HL-60 (cell line): ENCODE measurements at regions not wholly inside any gene's neighbourhood (a gene's known extent, or its start where the extent isn't known, plus 50 kb on each side); places are given as distances from the start of the nearest gene placed in this dataset.

Experiments
- DNase-seq, 2 experiments: peaks; one replicate each; pipeline ENCODE4 v3.0.0-alpha.2; 2010 to 2020; ENCODE audit warnings: low read depth in 1 of 2, low spot score in 1 of 2
- H3K27ac ChIP-seq: fragments of 250-450 bp; sonication (Bioruptor Pico); replicated peaks from 2 replicates; pipeline ENCODE4 v1.5.1; 2020; ENCODE audit warnings: mild to moderate bottlenecking, moderate library complexity
- H3K27me3 ChIP-seq: fragments of 250-450 bp; sonication (Bioruptor Pico); 2 replicates; pipeline ENCODE4 v1.5.1; 2021; ENCODE audit warnings: mild to moderate bottlenecking, moderate library complexity; ENCODE audit not compliant: insufficient read depth, poor library complexity, severe bottlenecking
- H3K4me3 ChIP-seq: replicated peaks from 2 replicates; pipeline ENCODE4 v1.5.1; 2011; ENCODE audit warnings: mild to moderate bottlenecking, control low read depth, low read length; ENCODE audit not compliant: insufficient read depth
- GABPA ChIP-seq: IDR thresholded peaks from 2 replicates; pipeline ENCODE4 v1.6.1; 2012; ENCODE audit warnings: low read depth
- POLR2AphosphoS5 ChIP-seq: IDR thresholded peaks from 2 replicates; pipeline ENCODE4 v1.6.1; 2012; ENCODE audit warnings: low read depth
- SPI1 ChIP-seq: IDR thresholded peaks from 2 replicates; pipeline ENCODE4 v1.6.1; 2012; ENCODE audit warnings: low read depth, mild to moderate bottlenecking, borderline replicate concordance
- TF ChIP-seq, protein P1 (sequence below): IDR thresholded peaks from one replicate; pipeline ENCODE4 v1.5.1; 2011; ENCODE audit warnings: low read length, control low read depth, inconsistent platforms; ENCODE audit not compliant: insufficient read depth
- TF ChIP-seq, protein P2 (sequence below): IDR thresholded peaks from 2 replicates; pipeline ENCODE4 v1.6.1; 2012; ENCODE audit warnings: low read depth; ENCODE audit not compliant: insufficient replicate concordance

DNA sequence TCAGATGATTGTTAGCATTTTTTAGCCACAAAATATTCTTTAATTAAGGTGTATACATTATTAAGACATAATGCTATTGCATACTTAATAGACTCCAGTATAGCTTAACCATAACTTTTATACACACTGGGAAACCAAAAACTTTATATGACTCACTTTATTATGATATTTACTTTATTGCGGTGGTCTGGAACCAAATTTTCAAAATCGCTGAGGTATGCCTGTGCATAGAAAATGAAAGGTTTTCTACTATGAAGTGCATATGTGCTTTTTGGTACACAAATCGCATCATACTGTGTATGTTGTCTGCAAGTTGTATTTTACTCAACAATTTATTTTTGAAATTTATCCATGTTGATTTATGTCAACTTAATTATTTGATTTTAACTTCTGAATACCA lies 875.1 kb downstream of the SLC4A3 start:
- Histone ChIP-seq H3K27ac (no peak overlapping the region), H3K4me3 (no peak overlapping the region), H3K27me3 (no peaks in the 10 kb centered on the region)
- no peak for DNase-seq
- TF ChIP-seq POLR2AphosphoS5 (no peak), GABPA (no peak), SPI1 (no peak)
- TF ChIP-seq, protein P1, sequence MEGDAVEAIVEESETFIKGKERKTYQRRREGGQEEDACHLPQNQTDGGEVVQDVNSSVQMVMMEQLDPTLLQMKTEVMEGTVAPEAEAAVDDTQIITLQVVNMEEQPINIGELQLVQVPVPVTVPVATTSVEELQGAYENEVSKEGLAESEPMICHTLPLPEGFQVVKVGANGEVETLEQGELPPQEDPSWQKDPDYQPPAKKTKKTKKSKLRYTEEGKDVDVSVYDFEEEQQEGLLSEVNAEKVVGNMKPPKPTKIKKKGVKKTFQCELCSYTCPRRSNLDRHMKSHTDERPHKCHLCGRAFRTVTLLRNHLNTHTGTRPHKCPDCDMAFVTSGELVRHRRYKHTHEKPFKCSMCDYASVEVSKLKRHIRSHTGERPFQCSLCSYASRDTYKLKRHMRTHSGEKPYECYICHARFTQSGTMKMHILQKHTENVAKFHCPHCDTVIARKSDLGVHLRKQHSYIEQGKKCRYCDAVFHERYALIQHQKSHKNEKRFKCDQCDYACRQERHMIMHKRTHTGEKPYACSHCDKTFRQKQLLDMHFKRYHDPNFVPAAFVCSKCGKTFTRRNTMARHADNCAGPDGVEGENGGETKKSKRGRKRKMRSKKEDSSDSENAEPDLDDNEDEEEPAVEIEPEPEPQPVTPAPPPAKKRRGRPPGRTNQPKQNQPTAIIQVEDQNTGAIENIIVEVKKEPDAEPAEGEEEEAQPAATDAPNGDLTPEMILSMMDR, result no peak
- TF ChIP-seq, protein P2, sequence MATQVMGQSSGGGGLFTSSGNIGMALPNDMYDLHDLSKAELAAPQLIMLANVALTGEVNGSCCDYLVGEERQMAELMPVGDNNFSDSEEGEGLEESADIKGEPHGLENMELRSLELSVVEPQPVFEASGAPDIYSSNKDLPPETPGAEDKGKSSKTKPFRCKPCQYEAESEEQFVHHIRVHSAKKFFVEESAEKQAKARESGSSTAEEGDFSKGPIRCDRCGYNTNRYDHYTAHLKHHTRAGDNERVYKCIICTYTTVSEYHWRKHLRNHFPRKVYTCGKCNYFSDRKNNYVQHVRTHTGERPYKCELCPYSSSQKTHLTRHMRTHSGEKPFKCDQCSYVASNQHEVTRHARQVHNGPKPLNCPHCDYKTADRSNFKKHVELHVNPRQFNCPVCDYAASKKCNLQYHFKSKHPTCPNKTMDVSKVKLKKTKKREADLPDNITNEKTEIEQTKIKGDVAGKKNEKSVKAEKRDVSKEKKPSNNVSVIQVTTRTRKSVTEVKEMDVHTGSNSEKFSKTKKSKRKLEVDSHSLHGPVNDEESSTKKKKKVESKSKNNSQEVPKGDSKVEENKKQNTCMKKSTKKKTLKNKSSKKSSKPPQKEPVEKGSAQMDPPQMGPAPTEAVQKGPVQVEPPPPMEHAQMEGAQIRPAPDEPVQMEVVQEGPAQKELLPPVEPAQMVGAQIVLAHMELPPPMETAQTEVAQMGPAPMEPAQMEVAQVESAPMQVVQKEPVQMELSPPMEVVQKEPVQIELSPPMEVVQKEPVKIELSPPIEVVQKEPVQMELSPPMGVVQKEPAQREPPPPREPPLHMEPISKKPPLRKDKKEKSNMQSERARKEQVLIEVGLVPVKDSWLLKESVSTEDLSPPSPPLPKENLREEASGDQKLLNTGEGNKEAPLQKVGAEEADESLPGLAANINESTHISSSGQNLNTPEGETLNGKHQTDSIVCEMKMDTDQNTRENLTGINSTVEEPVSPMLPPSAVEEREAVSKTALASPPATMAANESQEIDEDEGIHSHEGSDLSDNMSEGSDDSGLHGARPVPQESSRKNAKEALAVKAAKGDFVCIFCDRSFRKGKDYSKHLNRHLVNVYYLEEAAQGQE, result no peak

DNA sequence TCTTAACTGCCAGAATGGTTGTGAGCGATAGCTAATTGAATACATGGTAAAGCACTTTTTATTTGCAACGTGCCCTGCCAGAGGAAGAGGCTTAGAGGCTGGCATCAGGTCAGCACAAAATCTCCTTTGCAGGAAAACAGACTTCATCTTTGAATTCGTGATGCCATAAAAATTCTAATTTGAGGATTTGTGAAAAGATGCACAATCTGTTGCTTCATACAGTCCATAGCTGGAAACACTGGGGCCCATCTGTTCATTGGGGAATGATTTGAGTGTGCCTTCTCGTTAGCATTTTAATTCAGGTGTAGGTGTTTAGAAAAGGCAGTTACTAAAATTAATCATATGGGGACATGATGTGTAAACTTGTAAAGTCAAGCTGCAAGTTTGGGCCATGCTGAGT lies 876.0 kb downstream of the SLC4A3 start:
- Histone ChIP-seq H3K4me3 (no peak overlapping the region), H3K27me3 (no peaks in the 10 kb centered on the region), H3K27ac (no peak overlapping the region)
- no peak for DNase-seq
- TF ChIP-seq POLR2AphosphoS5, result no peak
- TF ChIP-seq, protein P2, result no peak
- TF ChIP-seq SPI1, result no peak
- TF ChIP-seq GABPA, result no peak
- TF ChIP-seq, protein P1, result no peak

DNA sequence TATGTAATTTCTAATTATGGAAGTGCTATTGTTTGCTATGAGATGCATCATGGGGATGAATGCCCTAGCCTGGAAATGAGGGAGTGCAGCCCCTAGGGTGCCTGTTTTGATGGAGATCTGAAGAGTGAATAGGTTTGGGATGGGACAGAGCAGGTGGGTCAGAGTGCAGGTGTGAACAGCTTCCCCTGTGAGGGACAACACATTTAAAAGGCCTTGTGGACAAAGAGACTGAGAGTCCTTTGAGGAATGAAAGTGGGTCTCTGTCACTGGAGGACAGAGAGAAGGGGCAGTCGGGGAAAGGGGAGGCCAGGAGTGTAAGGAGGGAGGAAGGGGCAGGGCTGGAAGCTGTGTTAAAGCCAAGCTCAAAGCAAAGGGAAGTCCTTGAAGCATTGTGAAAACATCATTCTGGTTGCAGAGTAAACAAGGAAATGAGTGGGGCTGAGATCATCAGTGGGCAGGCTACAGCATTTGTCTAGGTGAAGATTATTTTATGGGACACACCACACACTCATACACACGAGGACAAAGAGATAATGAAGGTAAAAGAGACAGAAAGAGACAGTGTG lies 877.6 kb downstream of the SLC4A3 start:
- TF ChIP-seq, protein P1, result no peak
- TF ChIP-seq, protein P2, result no peak
- TF ChIP-seq SPI1 (no peak), GABPA (no peak), POLR2AphosphoS5 (no peak)
- H3K27me3 ChIP-seq, result no peaks in the 10 kb centered on the region
- no peak overlapping the region for H3K27ac ChIP-seq
- no peak overlapping the region for H3K4me3 ChIP-seq
- DNase-seq, result no peak
